IMR-90 (cell line): ENCODE measurements at regions not wholly inside any gene's neighbourhood (a gene's known extent, or its start where the extent isn't known, plus 50 kb on each side); places are given as distances from the start of the nearest gene placed in this dataset.

Experiments
- ATAC-seq: fragments of 200-7000 bp; cut with Tn5 transposase; 2 replicates; pipeline ENCODE4 v1.9.1; 2020; ENCODE audit warnings: low read depth, mild to moderate bottlenecking, moderate library complexity
- BruUV-seq: library from RNA; stranded (reverse); fragments of 400-500 nt; replicated peaks from 2 replicates; lab custom pipeline; 2021; lab: Mats Ljungman, UMichigan
- CTCF ChIA-PET: fragments of 300-600 bp; formaldehyde crosslinking; extraction: SDS; loops from one replicate; lab custom pipeline; 2021; ENCODE audit warnings: antibody characterized with exemption; lab: Yijun Ruan, JAX
- POLR2A ChIA-PET: fragments of 300-600 bp; sonication (Branson Sonifier 250); formaldehyde crosslinking; loops from one replicate; lab custom pipeline; 2022; ENCODE audit warnings: antibody characterized with exemption; ENCODE audit not compliant: unreplicated experiment; lab: Charles Lee
- DNase-seq: peaks from one replicate; pipeline ENCODE4 v3.0.0; 2013
- H2AFZ ChIP-seq: replicated peaks from 2 replicates; pipeline ENCODE3; 2013; ENCODE audit warnings: low read length, mild to moderate bottlenecking; ENCODE audit not compliant: poor library complexity
- H2AK5ac ChIP-seq: 2 replicates; pipeline ENCODE4 v1.6.1; 2013; ENCODE audit warnings: low read depth, low read length, inconsistent platforms
- H2AK9ac ChIP-seq: replicated peaks from 2 replicates; pipeline ENCODE3; 2013; ENCODE audit warnings: mild to moderate bottlenecking, low read depth, low read length, moderate library complexity; ENCODE audit not compliant: poor library complexity
- H2BK120ac ChIP-seq: 2 replicates; pipeline ENCODE4 v1.6.1; 2013; ENCODE audit warnings: low read depth, low read length, inconsistent platforms
- H2BK15ac ChIP-seq: 3 replicates; pipeline ENCODE4 v1.6.1; 2013; ENCODE audit warnings: low read depth, low read length, inconsistent platforms
- H2BK20ac ChIP-seq: 2 replicates; pipeline ENCODE4 v1.6.1; 2013; ENCODE audit warnings: low read depth, mild to moderate bottlenecking, inconsistent platforms, low read length, moderate library complexity
- H2BK5ac ChIP-seq: 2 replicates; pipeline ENCODE4 v1.6.1; 2013; ENCODE audit warnings: mild to moderate bottlenecking, low read depth, low read length, inconsistent platforms; ENCODE audit not compliant: poor library complexity, severe bottlenecking
- H3K14ac ChIP-seq: replicated peaks from 2 replicates; pipeline ENCODE4 v1.6.1; 2013; ENCODE audit warnings: low read depth, low read length, inconsistent platforms
- H3K18ac ChIP-seq: 2 replicates; pipeline ENCODE4 v1.6.1; 2013; ENCODE audit warnings: low read depth, low read length, control low read depth
- H3K23ac ChIP-seq: 2 replicates; pipeline ENCODE4 v1.6.1; 2013; ENCODE audit warnings: low read depth, low read length, inconsistent platforms
- H3K27ac ChIP-seq: 2 replicates; pipeline ENCODE4 v1.5.1; 2013; ENCODE audit warnings: mild to moderate bottlenecking, control low read depth, low read length; ENCODE audit not compliant: insufficient read depth
- H3K27me3 ChIP-seq: 2 replicates; pipeline ENCODE4 v1.6.1; 2013; ENCODE audit warnings: low read length; ENCODE audit not compliant: control insufficient read depth, insufficient read depth
- H3K36me3 ChIP-seq: 2 replicates; pipeline ENCODE4 v1.6.1; 2013; ENCODE audit warnings: low read length, mixed read lengths; ENCODE audit not compliant: control insufficient read depth, insufficient read depth
- H3K4ac ChIP-seq: 2 replicates; pipeline ENCODE4 v1.6.1; 2013; ENCODE audit warnings: low read depth, low read length, inconsistent platforms
- H3K4me1 ChIP-seq: 2 replicates; pipeline ENCODE4 v1.6.1; 2013; ENCODE audit warnings: low read length, mixed read lengths; ENCODE audit not compliant: control insufficient read depth, insufficient read depth
- H3K4me2 ChIP-seq: 2 replicates; pipeline ENCODE4 v1.6.1; 2013; ENCODE audit warnings: low read depth, mild to moderate bottlenecking, control low read depth, low read length, moderate library complexity
- H3K4me3 ChIP-seq: 2 replicates; pipeline ENCODE4 v1.5.1; 2013; ENCODE audit warnings: low read depth, mild to moderate bottlenecking, control low read depth, low read length, moderate library complexity; ENCODE audit not compliant: insufficient read depth
- H3K56ac ChIP-seq: 2 replicates; pipeline ENCODE4 v1.6.1; 2013; ENCODE audit warnings: low read length, inconsistent platforms; ENCODE audit not compliant: insufficient read depth; ENCODE audit errors: extremely low read depth
- H3K79me1 ChIP-seq, 2 experiments: 2 replicates each; pipeline ENCODE4 v1.6.1; 2013; ENCODE audit warnings: low read length in 2 of 2, inconsistent platforms in 1 of 2, low read depth in 1 of 2
- H3K9ac ChIP-seq: 2 replicates; pipeline ENCODE4 v1.6.1; 2013; ENCODE audit warnings: low read depth, low read length, control low read depth
- H3K9me1 ChIP-seq: 2 replicates; pipeline ENCODE4 v1.6.1; 2013; ENCODE audit warnings: low read length, inconsistent platforms; ENCODE audit not compliant: insufficient read depth
- H3K9me3 ChIP-seq: 2 replicates; pipeline ENCODE4 v1.6.1; 2013; ENCODE audit warnings: low read length; ENCODE audit not compliant: control insufficient read depth, insufficient read depth
- H4K20me1 ChIP-seq: 2 replicates; pipeline ENCODE4 v1.6.1; 2013; ENCODE audit warnings: low read length, inconsistent platforms; ENCODE audit not compliant: insufficient read depth
- H4K5ac ChIP-seq: 2 replicates; pipeline ENCODE4 v1.6.1; 2013; ENCODE audit warnings: mild to moderate bottlenecking, low read depth, low read length, control low read depth
- H4K8ac ChIP-seq, 2 experiments: 2 replicates each; pipeline ENCODE4 v1.6.1; 2013; ENCODE audit warnings: low read depth in 2 of 2, low read length in 2 of 2, control low read depth in 1 of 2, inconsistent platforms in 1 of 2
- H4K91ac ChIP-seq: 2 replicates; pipeline ENCODE4 v1.6.1; 2013; ENCODE audit warnings: low read depth, low read length, inconsistent platforms; ENCODE audit not compliant: insufficient read depth
- BHLHE40 ChIP-seq: fragments of 150-350 bp; IDR thresholded peaks from 2 replicates; pipeline ENCODE4 v1.6.1; 2016; ENCODE audit warnings: mild to moderate bottlenecking, low read depth, low read length
- CEBPB ChIP-seq: IDR thresholded peaks from 2 replicates; pipeline ENCODE4 v1.6.1; 2012; ENCODE audit warnings: low read depth, low read length, improper control_type of control experiment
- CHD1 ChIP-seq: IDR thresholded peaks from 2 replicates; pipeline ENCODE4 v1.6.1; 2012; ENCODE audit warnings: low read depth, low read length, improper control_type of control experiment
- CTCF ChIP-seq: conservative IDR thresholded peaks from 2 replicates; pipeline ENCODE4 v1.5.1; 2012; ENCODE audit warnings: mild to moderate bottlenecking, low read depth, low read length, improper control_type of control experiment
- ELK1 ChIP-seq: fragments of 150-350 bp; IDR thresholded peaks from 2 replicates; pipeline ENCODE4 v1.6.1; 2016; ENCODE audit warnings: low read depth, mild to moderate bottlenecking, low read length, moderate library complexity, borderline replicate concordance
- FOS ChIP-seq: fragments of 150-350 bp; IDR thresholded peaks from 2 replicates; pipeline ENCODE4 v1.6.1; 2016; ENCODE audit warnings: low read depth, low read length
- MAFK ChIP-seq: IDR thresholded peaks from 2 replicates; pipeline ENCODE4 v1.6.1; 2012; ENCODE audit warnings: low read depth, low read length, improper control_type of control experiment
- MAZ ChIP-seq: IDR thresholded peaks from 2 replicates; pipeline ENCODE4 v1.6.1; 2012; ENCODE audit warnings: low read depth, mild to moderate bottlenecking, low read length, improper control_type of control experiment, moderate library complexity, borderline replicate concordance
- MXI1 ChIP-seq: IDR thresholded peaks from 2 replicates; pipeline ENCODE4 v1.6.1; 2012; ENCODE audit warnings: low read depth, mild to moderate bottlenecking, low read length, moderate library complexity, borderline replicate concordance
- NFE2L2 ChIP-seq: fragments of 150-350 bp; IDR thresholded peaks from 2 replicates; pipeline ENCODE4 v1.6.1; 2016; ENCODE audit warnings: low read depth, mild to moderate bottlenecking, low read length
- POLR2A ChIP-seq: IDR thresholded peaks from 2 replicates; pipeline ENCODE4 v1.6.1; 2012; ENCODE audit warnings: mild to moderate bottlenecking, low read depth, low read length
- RAD21 ChIP-seq: IDR thresholded peaks from 2 replicates; pipeline ENCODE4 v1.6.1; 2012; ENCODE audit warnings: low read length, improper control_type of control experiment
- RCOR1 ChIP-seq: IDR thresholded peaks from 2 replicates; pipeline ENCODE4 v1.6.1; 2012; ENCODE audit warnings: mild to moderate bottlenecking, low read length, improper control_type of control experiment; ENCODE audit not compliant: insufficient replicate concordance
- RFX5 ChIP-seq: IDR thresholded peaks from 2 replicates; pipeline ENCODE4 v1.8.0; 2012; ENCODE audit warnings: low read depth, mild to moderate bottlenecking, low read length, moderate library complexity
- SMC3 ChIP-seq: fragments of 150-350 bp; IDR thresholded peaks from 2 replicates; pipeline ENCODE4 v1.6.1; 2016; ENCODE audit warnings: low read depth, mild to moderate bottlenecking, antibody characterized with exemption, low read length, moderate library complexity
- USF2 ChIP-seq: fragments of 150-350 bp; IDR thresholded peaks from 2 replicates; pipeline ENCODE4 v1.6.1; 2017; ENCODE audit warnings: mild to moderate bottlenecking, antibody characterized with exemption, low read length, low read depth
- WGBS, 2 experiments: methylation state at CpG; one replicate each; pipeline versions ENCODE4 v1.1.5 to v1.1.7; 2013; ENCODE audit warnings: missing lambda C conversion rate in 2 of 2; ENCODE audit not compliant: insufficient read length in 1 of 2; ENCODE audit errors: extremely low coverage in 2 of 2; 5-methylcytosine and 5-hydroxymethylcytosine counted together
- dilution Hi-C: fragments of 300-500 bp; cut with HindIII; formaldehyde crosslinking; loops from one replicate; pipeline ENCODE4 v1.14.3; 2018; ENCODE audit warnings: low sequenced_read_pairs; ENCODE audit not compliant: unreplicated experiment
- in situ Hi-C: fragments of 300-500 bp; cut with MboI; formaldehyde crosslinking; loops from 3 replicates; pipeline ENCODE4 v1.14.3; 2019; ENCODE audit warnings: low sequenced_read_pairs, inconsistent platforms, mixed read lengths
- intact Hi-C: fragments of 100-400 bp; cut with micrococcal nuclease; formaldehyde crosslinking; loops from 2 replicates; pipeline ENCODE4 v1.10.0; 2022

- ChIA-PET POLR2A (no interaction called here), CTCF (no interaction called here)
- Histone ChIP-seq H2BK15ac (no peak overlapping the region), H2AK9ac (no peak overlapping the region), H2BK120ac (no peak overlapping the region), H2AK5ac (no peak overlapping the region), H4K8ac (no peak overlapping the region), H3K9me1 (no peaks in the 10 kb centered on the region), H4K5ac (no peak overlapping the region), H3K4me2 (no peak overlapping the region), H3K4me3 (no peak overlapping the region), H3K27ac (no peak overlapping the region), H3K9ac (no peak overlapping the region), H3K79me1 (no peaks in the 10 kb centered on the region), H3K23ac (no peak overlapping the region), H3K27me3 (no peaks in the 10 kb centered on the region), H3K36me3 (no peaks in the 10 kb centered on the region), H2AFZ (no peak overlapping the region), H3K4ac (no peak overlapping the region), H4K20me1 (no peaks in the 10 kb centered on the region), H3K56ac (no peak overlapping the region), H2BK5ac (no peak overlapping the region), H3K4me1 (no peaks in the 10 kb centered on the region), H2BK20ac (no peak overlapping the region), H3K14ac (no peak overlapping the region), H4K91ac (no peak overlapping the region), H3K18ac (no peak overlapping the region), H3K9me3 (no peaks in the 10 kb centered on the region)
- DNase-seq (no peak), ATAC-seq (no peak)
- no CpG with 5 or more reads among the region's 4 CpGs for WGBS, 2 experiments
- BruUV-seq: no TSS peak
- intact Hi-C loops (no loop called here), dilution Hi-C loops (no loop called here), in situ Hi-C loops (no loop called here)
- TF ChIP-seq CTCF (no peak), MXI1 (no peak), ELK1 (no peak), CHD1 (no peak), SMC3 (no peak), FOS (no peak), RFX5 (no peak), RCOR1 (no peak), NFE2L2 (no peak), CEBPB (no peak), RAD21 (no peak), MAZ (no peak), BHLHE40 (no peak), MAFK (no peak), USF2 (no peak), POLR2A (no peak)
Observed at GRCh38 chr14:84533791-84534190, 996.2 kb upstream of the FLRT2 start.
